BJ (cell line): ENCODE measurements at regions not wholly inside any gene's neighbourhood (a gene's known extent, or its start where the extent isn't known, plus 50 kb on each side); places are given as distances from the start of the nearest gene placed in this dataset.
A peak's percentile ranks its signal among the peaks of the same experiment; 100 is the strongest.

Source experiments
- CTCF ChIA-PET: fragments of 350-600 bp; formaldehyde crosslinking; extraction: SDS; loops from one replicate; lab custom pipeline; 2021; ENCODE audit warnings: antibody characterized with exemption, inconsistent platforms; lab: Yijun Ruan, JAX
- POLR2A ChIA-PET: fragments of 300-600 bp; sonication (Branson Sonifier 250); formaldehyde crosslinking; extraction: SDS; loops from one replicate; lab custom pipeline; 2021; ENCODE audit warnings: antibody characterized with exemption; lab: Charles Lee
- DNase-seq: peaks from one replicate; pipeline ENCODE4 v3.0.0-alpha.2; 2011; ENCODE audit warnings: low read depth
- H3K27me3 ChIP-seq: 2 replicates; pipeline ENCODE4 v1.6.0; 2011; ENCODE audit warnings: low read length; ENCODE audit not compliant: control insufficient read depth, insufficient read depth
- H3K36me3 ChIP-seq: 2 replicates; pipeline ENCODE4 v1.5.1; 2011; ENCODE audit warnings: low read length; ENCODE audit not compliant: control insufficient read depth, insufficient read depth
- H3K4me3 ChIP-seq: 2 replicates; pipeline ENCODE4 v1.5.1; 2011; ENCODE audit warnings: low read depth, mild to moderate bottlenecking, control low read depth, low read length
- CTCF ChIP-seq: IDR thresholded peaks from 2 replicates; pipeline ENCODE4 v1.5.1; 2011; ENCODE audit warnings: low read depth, mild to moderate bottlenecking, control low read depth, inconsistent platforms, low read length, moderate library complexity; ENCODE audit not compliant: insufficient read depth

GRCh38 chr5:82393951-82394350, 115.8 kb upstream of the RPS23 start:
- TF ChIP-seq CTCF = no peak
- ChIA-PET POLR2A (no interaction called here), CTCF (no interaction called here)
- Histone ChIP-seq H3K36me3 (no peaks in the 10 kb centered on the region), H3K27me3 (no peaks in the 10 kb centered on the region), H3K4me3 (no peak overlapping the region)
- DNase-seq = no peak

GRCh38 chr5:82390088-82390487, 111.9 kb upstream of the RPS23 start:
- no peak for DNase-seq
- no peak for TF ChIP-seq CTCF
- Histone ChIP-seq H3K4me3 (no peak overlapping the region), H3K36me3 (no peaks in the 10 kb centered on the region), H3K27me3 (no peaks in the 10 kb centered on the region)
- ChIA-PET POLR2A (no interaction called here), CTCF (interaction anchor here (1.3 kb wide), 1 partner anchor 40 kb away, joined by 3 read pairs; no protein-coding TSS in a partner anchor)

GRCh38 chr5:82389347-82389746, 111.2 kb upstream of the RPS23 start:
- ChIA-PET POLR2A (no interaction called here), CTCF (interaction anchor here (0.8 to 1.3 kb wide), 3 partner anchors 39 to 77 kb away, joined by 3 read pairs; no protein-coding TSS in a partner anchor)
- TF ChIP-seq CTCF = no peak
- DNase-seq = no peak
- no peaks in the 10 kb centered on the region for H3K27me3 ChIP-seq
- H3K36me3 ChIP-seq = no peaks in the 10 kb centered on the region
- no peak overlapping the region for H3K4me3 ChIP-seq

- ChIA-PET CTCF (interaction anchor here (1.1 kb wide), 1 partner anchor 23 kb away, joined by 3 read pairs; no protein-coding TSS in a partner anchor), POLR2A (no interaction called here)
- no peak overlapping the region for H3K4me3 ChIP-seq
- no peak for TF ChIP-seq CTCF
- DNase-seq = peak; percentile 67
- no peaks in the 10 kb centered on the region for H3K27me3 ChIP-seq
- H3K36me3 ChIP-seq = no peaks in the 10 kb centered on the region
Measured at GRCh38 chr5:82388181-82388580, 110.0 kb upstream of the RPS23 start.

GRCh38 chr5:82387819-82388166, 109.6 kb upstream of the RPS23 start:
- Histone ChIP-seq H3K4me3 (no peak overlapping the region), H3K36me3 (no peaks in the 10 kb centered on the region), H3K27me3 (no peaks in the 10 kb centered on the region)
- CTCF ChIA-PET = interaction anchor here (1.1 to 1.5 kb wide), 2 partner anchors 11 to 23 kb away, joined by 3 to 4 read pairs; no protein-coding TSS in a partner anchor
- no peak for DNase-seq
- POLR2A ChIA-PET = no interaction called here
- no peak for TF ChIP-seq CTCF
